ENCODE measurements at regions not wholly inside any gene's neighbourhood (a gene's known extent, or its start where the extent isn't known, plus 50 kb on each side); places are given as distances from the start of the nearest gene placed in this dataset.
"Not testable (repeated sequence)": the region's sequence is repeated elsewhere in the genome, so short reads cannot be mapped to it uniquely, and the experiment has no call there.

DNA sequence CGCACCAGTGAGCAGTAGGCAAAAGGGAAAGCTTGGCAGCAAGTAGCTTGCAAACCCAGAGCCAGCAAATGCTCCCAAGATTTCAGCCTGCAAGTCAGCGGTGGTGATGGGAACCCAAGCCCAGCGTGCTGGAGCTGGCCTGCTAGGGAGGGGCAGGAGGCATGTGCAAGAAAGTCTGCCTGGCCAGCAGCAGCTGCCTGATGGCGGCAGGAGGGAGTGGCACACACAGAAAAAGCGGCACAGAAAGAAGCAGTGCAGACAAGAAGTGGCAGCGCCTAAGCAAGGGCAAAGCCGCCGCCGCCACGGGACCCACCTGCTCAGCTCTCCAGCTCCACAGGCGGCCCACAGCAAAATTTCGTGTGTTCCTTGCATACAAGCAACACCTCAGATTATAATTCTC is 1206.5 kb upstream of the PABPC4L start:
- no peak overlapping the region for H3K27ac Mint-ChIP-seq
- no peaks in the 10 kb centered on the region for H3K4me1 Mint-ChIP-seq
- ATAC-seq (no peak), DNase-seq (no peak)
- H3K27me3 Mint-ChIP-seq = no peaks in the 10 kb centered on the region
- peaks cover 5% of the 10 kb centered on the region for H3K9me3 Mint-ChIP-seq (ENCODE audit: low read depth)
- H3K4me3 Mint-ChIP-seq = no peak overlapping the region
- CTCF ChIA-PET = no interaction called here
- H3K36me3 Mint-ChIP-seq = no peaks in the 10 kb centered on the region

DNA sequence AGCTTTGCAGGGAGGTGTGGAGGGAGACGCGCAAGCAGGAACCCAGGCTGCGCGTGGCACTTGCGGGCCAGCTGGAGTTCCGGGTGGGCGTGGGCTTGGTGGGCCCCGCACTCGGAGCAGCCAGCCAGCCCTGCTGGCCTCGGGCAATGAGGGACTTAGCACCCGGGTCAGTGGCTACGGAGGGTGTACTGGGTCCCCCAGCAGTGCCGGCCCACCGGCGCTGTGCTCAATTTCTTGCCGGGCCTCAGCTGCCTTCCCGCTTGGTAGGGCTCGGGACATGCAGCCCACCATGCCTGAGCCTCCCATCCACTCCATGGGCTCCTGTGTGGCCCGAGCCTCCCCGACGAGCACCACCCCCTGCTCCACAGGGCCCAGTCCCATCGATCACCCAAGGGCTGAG is 1205.0 kb upstream of the PABPC4L start:
- H3K36me3 Mint-ChIP-seq; DNase-seq; H3K4me1 Mint-ChIP-seq; CTCF ChIA-PET; ATAC-seq; H3K4me3 Mint-ChIP-seq; H3K27ac Mint-ChIP-seq; H3K9me3 Mint-ChIP-seq (ENCODE audit: low read depth); H3K27me3 Mint-ChIP-seq: not testable (repeated sequence)

DNA sequence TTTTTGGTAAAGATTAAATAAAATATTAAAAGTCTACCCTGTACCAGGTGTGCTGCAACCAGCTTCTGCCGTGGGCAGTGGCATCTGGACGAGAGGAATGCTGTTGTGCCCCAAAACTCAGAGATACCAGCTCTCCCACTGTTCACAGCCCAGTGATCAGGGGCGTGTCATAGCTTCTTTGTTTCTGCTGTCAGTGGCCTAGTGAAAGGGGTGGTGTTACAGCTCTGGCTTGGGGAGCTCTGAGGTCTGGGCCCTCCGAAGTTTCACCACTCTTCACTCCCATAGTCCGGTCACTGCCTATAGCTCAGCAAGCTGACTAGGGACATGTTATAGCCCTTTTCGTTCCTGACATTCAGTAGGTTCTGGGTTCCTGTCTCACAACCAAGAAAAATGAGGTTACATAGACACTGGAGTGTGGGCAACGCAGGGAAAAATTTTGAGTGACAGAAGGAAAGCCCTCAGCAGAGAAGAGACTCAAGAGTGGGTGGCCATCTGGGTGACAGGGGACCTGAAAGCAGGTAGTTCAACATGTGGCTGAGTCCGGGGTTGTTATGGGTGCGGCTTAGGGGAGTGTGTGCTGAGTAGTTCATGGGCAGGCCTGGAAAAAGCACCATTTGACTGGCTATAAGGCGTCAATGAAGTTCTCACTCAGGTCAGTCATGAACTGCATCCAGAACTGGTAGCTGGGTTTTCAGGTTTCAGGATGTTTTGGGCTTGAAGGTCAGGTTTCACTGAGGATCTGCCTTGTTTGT is 1184.4 kb upstream of the PABPC4L start:
- Mint-ChIP-seq H3K4me3 (no peak overlapping the region), H3K27ac (no peak overlapping the region), H3K27me3 (no peaks in the 10 kb centered on the region), H3K4me1 (no peaks in the 10 kb centered on the region), H3K36me3 (no peaks in the 10 kb centered on the region), H3K9me3 (ENCODE audit: low read depth) (peaks cover 5% of the 10 kb centered on the region)
- ATAC-seq (no peak), DNase-seq (no peak)
- CTCF ChIA-PET = no interaction called here

DNA sequence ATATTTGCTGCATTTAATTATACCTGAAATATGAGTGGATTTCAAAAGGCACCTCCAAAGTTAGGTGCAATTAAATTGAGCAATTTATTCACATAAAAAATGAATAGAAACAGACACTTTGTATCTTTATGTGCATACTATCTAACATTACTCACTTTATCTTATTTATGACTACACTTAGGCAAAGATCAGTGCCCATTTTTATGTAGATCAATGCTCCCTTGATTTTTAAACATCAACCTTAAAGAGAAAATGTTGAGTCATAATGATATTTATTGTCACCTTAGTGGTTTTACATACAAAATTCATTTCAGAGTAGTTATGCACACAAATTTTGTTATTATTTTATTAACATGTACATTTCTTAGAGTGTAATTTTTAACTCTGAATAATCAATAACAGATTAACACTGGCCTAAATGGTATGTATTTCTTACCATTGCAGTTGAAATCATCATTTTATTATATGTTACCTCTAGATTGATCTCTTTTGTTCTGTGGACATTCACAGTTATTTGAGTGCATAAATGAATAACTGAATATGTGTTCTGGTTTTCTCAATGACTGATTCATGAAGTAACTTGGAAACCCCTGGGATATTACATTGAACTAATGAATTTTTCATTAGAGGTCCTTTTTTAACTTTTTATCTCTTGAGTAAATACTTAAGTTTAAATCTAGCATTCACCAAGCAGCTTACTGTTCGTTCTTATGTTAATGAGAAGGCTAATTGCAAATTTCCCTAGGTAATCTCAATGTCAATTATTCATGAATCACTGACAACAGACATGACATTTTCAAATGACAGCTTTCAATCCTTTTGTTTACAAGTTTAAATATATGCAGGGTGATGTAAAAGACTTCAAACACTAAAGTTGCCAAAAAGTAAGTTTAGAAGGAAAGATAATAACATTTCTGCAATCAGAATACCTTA is 1182.0 kb upstream of the PABPC4L start:
- H3K4me3 Mint-ChIP-seq = no peak overlapping the region
- H3K4me1 Mint-ChIP-seq = no peaks in the 10 kb centered on the region
- CTCF ChIA-PET = no interaction called here
- H3K27ac Mint-ChIP-seq = no peak overlapping the region
- no peak for ATAC-seq
- peaks cover 3% of the 10 kb centered on the region for H3K9me3 Mint-ChIP-seq (ENCODE audit: low read depth)
- DNase-seq = no peak
- no peaks in the 10 kb centered on the region for H3K27me3 Mint-ChIP-seq
- no peaks in the 10 kb centered on the region for H3K36me3 Mint-ChIP-seq

DNA sequence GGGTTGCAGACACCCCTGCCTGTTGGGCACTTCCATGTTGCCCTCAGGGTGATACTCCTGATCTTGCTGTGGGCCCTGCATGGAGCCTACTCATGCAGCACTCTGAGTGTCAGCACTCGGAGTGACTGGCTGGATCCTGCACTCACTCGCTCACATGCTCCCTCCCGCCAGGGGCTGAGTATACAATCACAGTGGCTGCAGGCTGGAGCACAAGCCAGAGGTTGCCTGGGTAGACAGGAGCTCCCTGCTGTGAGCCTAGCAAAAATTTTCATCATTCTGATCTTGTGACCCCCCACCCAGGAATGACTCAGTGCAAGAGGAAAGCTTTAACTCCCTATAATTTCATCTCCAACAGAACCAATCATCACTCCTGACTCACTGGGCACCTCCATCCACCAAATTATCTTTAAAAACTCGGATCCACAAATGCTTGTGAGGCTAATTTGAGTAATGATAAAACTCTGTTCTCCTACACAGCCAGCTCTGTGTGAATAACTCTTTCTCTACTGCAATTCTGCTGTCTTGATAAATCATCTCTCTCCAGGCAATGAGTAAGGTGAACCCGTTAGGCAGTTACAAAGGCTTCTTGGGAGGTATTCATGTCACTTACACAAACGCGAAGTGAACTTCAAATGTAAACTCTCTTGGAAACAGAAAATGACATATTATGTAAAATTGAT is 1180.8 kb upstream of the PABPC4L start:
- Mint-ChIP-seq H3K4me3 (no peak overlapping the region), H3K9me3 (ENCODE audit: low read depth) (peaks cover 8% of the 10 kb centered on the region), H3K36me3 (no peaks in the 10 kb centered on the region), H3K27me3 (no peaks in the 10 kb centered on the region), H3K27ac (no peak overlapping the region), H3K4me1 (no peaks in the 10 kb centered on the region)
- CTCF ChIA-PET = no interaction called here
- ATAC-seq (no peak), DNase-seq (no peak)

DNA sequence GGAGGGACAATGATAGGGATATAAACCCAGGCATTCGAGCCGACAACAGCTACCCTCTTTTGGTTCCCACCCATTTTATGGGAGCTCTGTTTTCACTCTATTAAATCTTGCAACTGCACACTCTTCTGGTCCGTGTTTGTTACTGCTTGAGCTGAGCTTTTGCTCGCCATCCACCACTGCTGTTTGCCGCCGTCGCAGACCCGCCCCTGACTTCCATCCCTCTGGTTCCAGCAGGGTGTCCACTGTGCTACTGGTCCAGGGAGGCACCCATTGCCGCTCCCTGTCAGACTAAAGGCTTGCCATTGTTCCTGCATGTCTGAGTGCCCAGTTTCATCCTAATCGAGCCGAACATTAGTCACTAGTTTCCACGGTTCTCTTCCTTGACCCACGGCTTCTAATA is 1170.5 kb upstream of the PABPC4L start:
- CTCF ChIA-PET = no interaction called here
- no peaks in the 10 kb centered on the region for H3K27me3 Mint-ChIP-seq
- DNase-seq (no peak), ATAC-seq (no peak)
- no peak overlapping the region for H3K27ac Mint-ChIP-seq
- H3K4me3 Mint-ChIP-seq = no peak overlapping the region
- no peaks in the 10 kb centered on the region for H3K4me1 Mint-ChIP-seq
- H3K36me3 Mint-ChIP-seq = no peaks in the 10 kb centered on the region
- H3K9me3 Mint-ChIP-seq (ENCODE audit: low read depth) = peaks cover 7% of the 10 kb centered on the region

DNA sequence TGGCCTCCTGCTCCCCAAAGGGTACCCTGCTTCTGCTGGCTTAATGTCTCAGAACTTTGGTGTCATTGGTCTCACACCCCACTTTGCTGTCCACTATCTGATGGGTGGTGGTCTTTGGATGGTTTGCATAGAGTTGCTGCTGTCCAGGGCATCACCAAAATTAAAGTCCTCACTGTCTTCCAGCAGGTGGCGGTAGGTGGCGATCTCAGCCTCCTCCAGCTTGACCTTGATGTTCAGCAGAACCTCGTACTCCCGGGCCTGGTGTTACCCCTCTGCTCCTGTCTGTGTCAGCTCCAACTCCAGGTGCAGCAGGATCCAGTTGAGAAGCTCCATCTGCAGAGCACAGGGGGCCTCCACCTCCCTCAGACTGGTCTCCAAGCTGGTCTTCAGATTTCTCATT is 1169.5 kb upstream of the PABPC4L start:
- DNase-seq = no peak
- H3K36me3 Mint-ChIP-seq = no peaks in the 10 kb centered on the region
- no peak overlapping the region for H3K4me3 Mint-ChIP-seq
- H3K27ac Mint-ChIP-seq = no peak overlapping the region
- H3K27me3 Mint-ChIP-seq = no peaks in the 10 kb centered on the region
- H3K9me3 Mint-ChIP-seq (ENCODE audit: low read depth) = peaks cover 7% of the 10 kb centered on the region
- H3K4me1 Mint-ChIP-seq = no peaks in the 10 kb centered on the region
- ATAC-seq = no peak
- CTCF ChIA-PET = no interaction called here

DNA sequence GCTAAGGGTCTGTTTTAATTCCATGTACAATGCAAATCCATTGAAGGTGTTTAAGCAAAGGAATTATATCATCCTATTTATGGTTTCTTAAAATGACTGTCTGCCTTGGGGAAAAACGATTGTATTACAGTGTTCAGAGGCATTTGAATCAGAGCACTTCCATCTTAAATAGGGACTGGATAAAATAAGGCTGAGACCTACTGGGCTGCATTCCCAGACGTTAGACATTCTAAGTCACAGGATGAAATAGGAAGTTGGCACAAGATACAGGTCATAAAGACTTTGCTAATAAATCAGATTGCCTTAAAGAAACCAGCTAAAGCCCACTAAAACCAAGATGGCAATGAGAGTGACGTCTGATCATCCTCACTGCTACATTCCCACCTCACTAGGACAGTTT is 1167.2 kb upstream of the PABPC4L start:
- CTCF ChIA-PET = no interaction called here
- Mint-ChIP-seq H3K27me3 (no peaks in the 10 kb centered on the region), H3K27ac (no peak overlapping the region), H3K4me3 (no peak overlapping the region), H3K36me3 (no peaks in the 10 kb centered on the region), H3K9me3 (ENCODE audit: low read depth) (peaks cover 4% of the 10 kb centered on the region), H3K4me1 (no peaks in the 10 kb centered on the region)
- no peak for ATAC-seq
- no peak for DNase-seq

DNA sequence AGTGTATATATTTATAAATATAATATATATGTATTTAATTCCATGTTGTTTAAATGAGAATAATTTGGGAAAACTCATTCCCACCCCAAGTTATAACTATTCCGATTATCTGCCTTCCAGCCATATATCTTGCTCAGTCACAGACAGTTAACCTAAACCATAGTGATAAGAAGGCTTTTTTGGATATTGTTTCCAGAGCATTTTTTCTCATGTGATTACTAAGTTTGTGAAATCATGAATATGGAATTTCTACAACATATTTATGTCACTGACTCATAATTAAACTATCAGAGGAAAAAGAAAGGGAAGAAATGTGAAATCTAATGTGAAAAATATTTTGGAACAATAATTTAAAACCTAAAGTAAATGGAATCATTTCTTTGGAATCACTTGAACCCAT is 1163.5 kb upstream of the PABPC4L start:
- H3K9me3 Mint-ChIP-seq (ENCODE audit: low read depth) = no peaks in the 10 kb centered on the region
- ATAC-seq (no peak), DNase-seq (no peak)
- no peak overlapping the region for H3K4me3 Mint-ChIP-seq
- CTCF ChIA-PET = no interaction called here
- no peak overlapping the region for H3K27ac Mint-ChIP-seq
- H3K36me3 Mint-ChIP-seq = no peaks in the 10 kb centered on the region
- no peaks in the 10 kb centered on the region for H3K27me3 Mint-ChIP-seq
- no peaks in the 10 kb centered on the region for H3K4me1 Mint-ChIP-seq

DNA sequence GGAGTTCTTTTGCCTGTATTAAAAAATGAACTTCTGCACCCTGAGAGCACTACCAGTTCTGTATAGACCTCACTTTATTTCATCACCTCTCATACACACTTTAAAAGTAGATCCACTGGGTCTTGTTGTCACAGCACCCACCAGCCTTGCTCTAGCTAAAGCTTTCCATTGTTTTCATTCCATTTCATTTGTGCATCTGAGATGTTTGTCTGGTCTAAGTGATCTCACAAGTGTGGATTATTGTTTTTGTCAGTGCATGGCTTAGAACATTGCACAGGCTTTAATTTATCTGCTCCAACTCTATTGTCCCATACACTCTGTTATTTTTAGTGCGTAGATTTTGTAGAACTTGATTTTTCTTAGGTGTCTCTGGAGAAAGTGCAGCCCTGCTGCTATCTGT is 1157.5 kb upstream of the PABPC4L start:
- CTCF ChIA-PET = no interaction called here
- H3K36me3 Mint-ChIP-seq = no peaks in the 10 kb centered on the region
- ATAC-seq (no peak), DNase-seq (no peak)
- no peak overlapping the region for H3K27ac Mint-ChIP-seq
- H3K4me3 Mint-ChIP-seq = no peak overlapping the region
- no peaks in the 10 kb centered on the region for H3K27me3 Mint-ChIP-seq
- no peaks in the 10 kb centered on the region for H3K4me1 Mint-ChIP-seq
- no peaks in the 10 kb centered on the region for H3K9me3 Mint-ChIP-seq (ENCODE audit: low read depth)

DNA sequence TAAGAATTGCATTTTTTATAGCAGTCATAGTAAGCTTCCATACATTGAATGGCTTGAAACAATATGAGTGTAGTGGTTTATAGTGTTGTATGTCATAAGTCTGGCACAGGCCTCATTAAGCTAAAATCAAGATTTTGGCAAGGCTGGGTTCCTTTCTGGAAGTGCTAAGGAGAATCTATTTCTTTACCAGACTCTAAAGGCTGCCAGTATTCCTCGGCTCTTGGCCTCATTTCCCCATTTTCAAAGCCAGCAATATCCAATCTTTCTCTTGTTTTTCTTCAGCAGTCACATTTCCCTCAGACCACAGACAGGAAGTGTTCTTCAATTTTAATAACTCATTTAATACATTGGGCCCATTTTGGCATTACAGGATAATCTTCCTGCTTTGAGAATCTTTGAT is 1155.5 kb upstream of the PABPC4L start:
- Mint-ChIP-seq H3K4me1 (no peaks in the 10 kb centered on the region), H3K4me3 (no peak overlapping the region), H3K9me3 (ENCODE audit: low read depth) (no peaks in the 10 kb centered on the region), H3K27me3 (no peaks in the 10 kb centered on the region), H3K36me3 (no peaks in the 10 kb centered on the region), H3K27ac (no peak overlapping the region)
- CTCF ChIA-PET = no interaction called here
- ATAC-seq (no peak), DNase-seq (no peak)

DNA sequence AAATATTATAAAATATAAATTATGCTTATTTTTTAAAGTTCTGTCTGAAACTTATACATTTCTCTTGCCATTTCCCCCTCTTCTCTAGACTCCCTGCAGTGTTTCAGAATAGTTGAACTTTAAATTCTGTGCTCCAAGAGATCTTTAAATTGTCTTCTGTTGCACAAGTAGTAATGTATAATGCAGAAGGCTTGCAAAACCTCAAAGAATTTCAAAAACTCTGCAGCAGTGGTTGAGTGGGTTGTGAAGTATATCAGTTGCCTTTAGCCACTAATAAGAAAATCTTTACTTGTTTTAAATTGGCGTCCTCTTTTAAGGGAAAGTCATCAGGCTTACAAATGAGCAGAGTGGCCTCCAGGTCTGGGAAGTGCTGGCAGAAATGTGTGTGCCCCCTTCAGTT is 1153.3 kb upstream of the PABPC4L start:
- CTCF ChIA-PET = no interaction called here
- H3K36me3 Mint-ChIP-seq = no peaks in the 10 kb centered on the region

DNA sequence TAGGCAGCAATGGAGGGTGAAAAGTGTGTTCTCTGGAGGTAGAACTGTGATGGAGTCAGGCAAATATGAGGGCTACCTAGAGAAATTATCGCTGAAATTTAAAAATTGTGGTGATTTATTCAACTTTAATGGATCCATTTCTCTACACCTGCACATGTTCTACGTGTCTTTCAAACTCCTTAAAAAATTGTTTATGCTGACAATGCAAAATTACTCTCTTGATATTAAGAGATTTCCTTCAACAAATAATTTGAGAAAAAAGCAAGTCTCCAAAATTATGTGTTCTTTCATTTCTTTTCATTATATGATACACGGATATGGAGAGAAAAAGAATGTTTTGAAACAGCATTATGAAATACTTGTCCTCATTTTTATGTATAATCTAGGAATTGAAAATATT is 1151.4 kb upstream of the PABPC4L start:
- H3K27ac Mint-ChIP-seq = no peak overlapping the region
- no peaks in the 10 kb centered on the region for H3K36me3 Mint-ChIP-seq
- no peaks in the 10 kb centered on the region for H3K4me1 Mint-ChIP-seq
- no peak overlapping the region for H3K4me3 Mint-ChIP-seq
- H3K27me3 Mint-ChIP-seq = no peaks in the 10 kb centered on the region
- H3K9me3 Mint-ChIP-seq (ENCODE audit: low read depth) = no peaks in the 10 kb centered on the region
- no peak for DNase-seq
- no peak for ATAC-seq
- CTCF ChIA-PET = no interaction called here

More for the DNA sequence above, 1153.3 kb upstream of the PABPC4L start:
- Mint-ChIP-seq H3K27ac (no peak overlapping the region), H3K4me1 (no peaks in the 10 kb centered on the region), H3K27me3 (no peaks in the 10 kb centered on the region), H3K4me3 (no peak overlapping the region), H3K9me3 (ENCODE audit: low read depth) (no peaks in the 10 kb centered on the region)
- DNase-seq = no peak
- ATAC-seq = no peak

DNA sequence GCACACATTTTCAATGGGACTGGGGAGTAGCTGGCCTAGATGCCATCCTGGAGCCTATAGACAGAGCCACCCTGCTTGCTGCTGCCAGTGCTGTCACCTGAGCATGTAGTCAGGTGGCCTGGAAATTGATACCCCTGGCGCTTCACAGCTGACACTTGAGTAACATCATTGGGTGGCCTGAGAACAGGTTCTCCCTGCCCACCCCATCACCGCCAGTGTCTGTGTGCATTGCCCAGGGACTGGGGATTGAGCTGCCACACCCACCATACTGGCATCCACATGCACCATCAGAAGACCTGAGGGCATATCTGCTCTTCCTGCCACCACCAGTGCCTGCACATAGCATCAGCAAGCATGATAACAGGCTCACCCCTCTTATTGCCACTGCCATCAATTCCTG is 1142.9 kb upstream of the PABPC4L start:
- Mint-ChIP-seq H3K4me3 (no peak overlapping the region), H3K4me1 (no peaks in the 10 kb centered on the region), H3K9me3 (ENCODE audit: low read depth) (peaks cover 3% of the 10 kb centered on the region), H3K36me3 (no peaks in the 10 kb centered on the region), H3K27me3 (no peaks in the 10 kb centered on the region), H3K27ac (no peak overlapping the region)
- CTCF ChIA-PET = no interaction called here
- ATAC-seq (no peak), DNase-seq (no peak)
